H9 (cell line): ENCODE measurements at regions not wholly inside any gene's neighbourhood (a gene's known extent, or its start where the extent isn't known, plus 50 kb on each side); places are given as distances from the start of the nearest gene placed in this dataset.

ENCODE experiments used
- DNase-seq: peaks from one replicate; pipeline ENCODE4 v3.0.0-alpha.2; 2017
- H2AFZ ChIP-seq: one replicate; pipeline ENCODE4 v1.6.1; 2013; ENCODE audit warnings: mild to moderate bottlenecking, low read length, control low read depth, moderate library complexity
- H2AK5ac ChIP-seq: 2 replicates; pipeline ENCODE4 v1.6.1; 2013; ENCODE audit warnings: low read length, control low read depth, mixed read lengths; ENCODE audit not compliant: insufficient read length
- H2BK120ac ChIP-seq: one replicate; pipeline ENCODE4 v1.6.1; 2013; ENCODE audit warnings: low read depth, mild to moderate bottlenecking, low read length, control low read depth, inconsistent platforms; ENCODE audit not compliant: poor library complexity, severe bottlenecking
- H2BK12ac ChIP-seq: 2 replicates; pipeline ENCODE4 v1.6.1; 2013; ENCODE audit warnings: low read length, control low read depth, mixed read lengths, low read depth; ENCODE audit not compliant: insufficient read length
- H2BK15ac ChIP-seq: 2 replicates; pipeline ENCODE4 v1.6.1; 2013; ENCODE audit warnings: low read depth, low read length, control low read depth
- H2BK20ac ChIP-seq: one replicate; pipeline ENCODE4 v1.6.1; 2013; ENCODE audit warnings: low read depth, mild to moderate bottlenecking, low read length, control low read depth, inconsistent platforms; ENCODE audit not compliant: poor library complexity, severe bottlenecking
- H2BK5ac ChIP-seq: 2 replicates; pipeline ENCODE4 v1.6.1; 2013; ENCODE audit warnings: low read length, control low read depth, mixed read lengths; ENCODE audit not compliant: insufficient read length
- H3K14ac ChIP-seq: 2 replicates; pipeline ENCODE4 v1.6.1; 2013; ENCODE audit warnings: low read length, control low read depth; ENCODE audit not compliant: insufficient read depth
- H3K18ac ChIP-seq: 2 replicates; pipeline ENCODE4 v1.6.1; 2013; ENCODE audit warnings: low read depth, mild to moderate bottlenecking, mixed read lengths, low read length, control low read depth; ENCODE audit not compliant: insufficient read length
- H3K23ac ChIP-seq: 2 replicates; pipeline ENCODE4 v1.6.1; 2013; ENCODE audit warnings: low read length, control low read depth, mixed read lengths, low read depth; ENCODE audit not compliant: insufficient read length
- H3K23me2 ChIP-seq: 2 replicates; pipeline ENCODE4 v1.6.1; 2013; ENCODE audit warnings: low read depth, mild to moderate bottlenecking, mixed read lengths, low read length, control low read depth; ENCODE audit not compliant: insufficient read length, poor library complexity, severe bottlenecking
- H3K27ac ChIP-seq: 2 replicates; pipeline ENCODE4 v1.5.1; 2013; ENCODE audit warnings: low read length, control low read depth, mixed read lengths, low read depth; ENCODE audit not compliant: insufficient read length
- H3K27me3 ChIP-seq: 2 replicates; pipeline ENCODE4 v1.6.1; 2013; ENCODE audit warnings: low read length, control low read depth, inconsistent platforms; ENCODE audit not compliant: insufficient read depth
- H3K4ac ChIP-seq: 2 replicates; pipeline ENCODE4 v1.6.1; 2013; ENCODE audit warnings: low read depth, mild to moderate bottlenecking, control low read depth, inconsistent platforms, low read length, moderate library complexity
- H3K4me1 ChIP-seq: 2 replicates; pipeline ENCODE4 v1.6.1; 2013; ENCODE audit warnings: low read length, control low read depth, inconsistent platforms; ENCODE audit not compliant: insufficient read depth
- H3K4me2 ChIP-seq: 2 replicates; pipeline ENCODE4 v1.6.1; 2013; ENCODE audit warnings: low read length, control low read depth, mixed read lengths; ENCODE audit not compliant: insufficient read length, insufficient read depth
- H3K56ac ChIP-seq: 2 replicates; pipeline ENCODE4 v1.6.1; 2013; ENCODE audit warnings: low read depth, mild to moderate bottlenecking, mixed read lengths, low read length, control low read depth; ENCODE audit not compliant: insufficient read length
- H3K79me1 ChIP-seq: 2 replicates; pipeline ENCODE4 v1.6.1; 2013; ENCODE audit warnings: low read depth, mild to moderate bottlenecking, moderate library complexity, low read length, control low read depth, inconsistent platforms; ENCODE audit not compliant: insufficient read depth, poor library complexity, severe bottlenecking
- H3K79me2 ChIP-seq: 2 replicates; pipeline ENCODE4 v1.6.1; 2013; ENCODE audit warnings: low read length, control low read depth, inconsistent platforms; ENCODE audit not compliant: insufficient read depth
- H3K9ac ChIP-seq: 2 replicates; pipeline ENCODE4 v1.6.1; 2013; ENCODE audit warnings: low read length, control low read depth, mixed read lengths; ENCODE audit not compliant: insufficient read length; ENCODE audit errors: extremely low read depth
- H3K9me3 ChIP-seq: one replicate; pipeline ENCODE4 v1.6.1; 2013; ENCODE audit warnings: low read depth, low read length, inconsistent platforms; ENCODE audit not compliant: control insufficient read depth
- H3T11ph ChIP-seq: one replicate; pipeline ENCODE4 v1.6.1; 2013; ENCODE audit warnings: mild to moderate bottlenecking, low read length, control low read depth, inconsistent platforms
- H4K20me1 ChIP-seq: one replicate; pipeline ENCODE4 v1.6.1; 2013; ENCODE audit not compliant: control insufficient read depth, insufficient read length, insufficient read depth
- H4K5ac ChIP-seq: 2 replicates; pipeline ENCODE4 v1.6.1; 2013; ENCODE audit warnings: low read depth, mild to moderate bottlenecking, mixed read lengths, low read length, control low read depth; ENCODE audit not compliant: insufficient read length
- H4K8ac ChIP-seq: replicated peaks from 2 replicates; pipeline ENCODE4 v1.6.1; 2013; ENCODE audit warnings: low read length, control low read depth, mixed read lengths, low read depth; ENCODE audit not compliant: insufficient read length
- H4K91ac ChIP-seq: 2 replicates; pipeline ENCODE4 v1.6.1; 2013; ENCODE audit warnings: low read depth, mild to moderate bottlenecking, moderate library complexity, mixed read lengths, low read length, control low read depth; ENCODE audit not compliant: insufficient read length
- H3K27ac Mint-ChIP-seq, 3 experiments: 2 replicates in 2 of 3; 3 replicates in 1 of 3; pipeline ENCODE4 v1.8.0; 2020 to 2021; ENCODE audit warnings: mixed read lengths in 3 of 3, mild to moderate bottlenecking in 1 of 3, moderate library complexity in 1 of 3
- H3K27me3 Mint-ChIP-seq: 2 replicates; pipeline ENCODE4 v1.8.0; 2021; ENCODE audit warnings: low read depth, mild to moderate bottlenecking, moderate library complexity, mixed read lengths
- H3K36me3 Mint-ChIP-seq, 3 experiments: 2 replicates in 2 of 3; 3 replicates in 1 of 3; pipeline ENCODE4 v1.8.0; 2020 to 2021; ENCODE audit warnings: low read depth in 3 of 3, mixed read lengths in 3 of 3; ENCODE audit not compliant: insufficient read depth in 1 of 3
- H3K4me1 Mint-ChIP-seq, 2 experiments: 2 replicates each; pipeline ENCODE4 v1.8.0; 2020; ENCODE audit warnings: mixed read lengths in 2 of 2
- H3K4me3 Mint-ChIP-seq, 2 experiments: 2 replicates in 1 of 2; 3 replicates in 1 of 2; pipeline ENCODE4 v1.8.0; 2020 to 2021; ENCODE audit warnings: mild to moderate bottlenecking in 2 of 2, mixed read lengths in 2 of 2, moderate library complexity in 1 of 2
- H3K9me3 Mint-ChIP-seq, 2 experiments: 2 replicates in 1 of 2; 3 replicates in 1 of 2; pipeline ENCODE4 v1.8.0; 2020; ENCODE audit warnings: mild to moderate bottlenecking in 2 of 2, mixed read lengths in 2 of 2, moderate library complexity in 1 of 2
- CTCF ChIP-seq: fragments of 200-600 bp; sonication (generic); conservative IDR thresholded peaks from 3 replicates; pipeline ENCODE4 v1.8.0; 2021; ENCODE audit warnings: antibody characterized with exemption, mild to moderate bottlenecking
- WGBS: extraction: QIAGEN DNeasy Blood & Tissue Kit; methylation state at CpG from one replicate; pipeline ENCODE4 v1.1.7; 2013; ENCODE audit warnings: missing lambda C conversion rate, low lambda C conversion rate, mixed read lengths; ENCODE audit not compliant: insufficient read length; ENCODE audit errors: extremely low coverage; 5-methylcytosine and 5-hydroxymethylcytosine counted together

GRCh38 chr17:14590459-14591250 is 289.8 kb downstream of the HS3ST3B1 start:
- Histone ChIP-seq H2BK12ac (no peak overlapping the region), H3K4me1 (no peaks in the 10 kb centered on the region), H2BK120ac (no peak overlapping the region), H3K18ac (no peak overlapping the region), H2BK15ac (no peak overlapping the region), H3K79me2 (no peaks in the 10 kb centered on the region), H3K9ac (no peak overlapping the region), H2AK5ac (no peak overlapping the region), H3K27ac (no peak overlapping the region), H4K91ac (no peak overlapping the region), H3K9me3 (no peaks in the 10 kb centered on the region), H3K56ac (no peak overlapping the region), H4K20me1 (no peaks in the 10 kb centered on the region), H2BK20ac (no peak overlapping the region), H2AFZ (no peak overlapping the region), H2BK5ac (no peak overlapping the region), H3T11ph (no peak overlapping the region), H3K23me2 (no peaks in the 10 kb centered on the region), H3K27me3 (no peaks in the 10 kb centered on the region), H3K79me1 (no peaks in the 10 kb centered on the region), H3K14ac (no peak overlapping the region), H3K4ac (no peak overlapping the region), H4K5ac (no peak overlapping the region), H4K8ac (no peak overlapping the region), H3K23ac (no peak overlapping the region), H3K4me2 (no peak overlapping the region)
- no CpG with 5 or more reads among the region's 5 CpGs for WGBS
- Mint-ChIP-seq H3K4me1 (peaks cover 10 to 11% of the 10 kb centered on the region in 2 experiments), H3K9me3 (no peaks in the 10 kb centered on the region), H3K27ac (no peak overlapping the region), H3K27me3 (no peaks in the 10 kb centered on the region), H3K4me3 (no peak overlapping the region), H3K36me3 (no peaks in the 10 kb centered on the region)
- TF ChIP-seq CTCF: no peak
- no peak for DNase-seq
